Kidney capillary endothelial cell (primary cell): ENCODE measurements at regions not wholly inside any gene's neighbourhood (a gene's known extent, or its start where the extent isn't known, plus 50 kb on each side); places are given as distances from the start of the nearest gene placed in this dataset.
A peak's percentile ranks its signal among the peaks of the same experiment; 100 is the strongest.
"Not testable (repeated sequence)": the region's sequence is repeated elsewhere in the genome, so short reads cannot be mapped to it uniquely, and the experiment has no call there.

ENCODE experiments used
- DNase-seq: peaks from one replicate; pipeline ENCODE4 v3.0.0-alpha.2; 2018; ENCODE audit warnings: low spot score

GRCh38 chr6:154598399-154598798, 87.9 kb upstream of the CNKSR3 start:
- DNase-seq: no peak

- no peak for DNase-seq
Measured at GRCh38 chr6:154602296-154602695, 91.8 kb upstream of the CNKSR3 start.

GRCh38 chr6:154602708-154603107, 92.2 kb upstream of the CNKSR3 start:
- DNase-seq: no peak

GRCh38 chr6:154604119-154604518, 93.6 kb upstream of the CNKSR3 start:
- DNase-seq: no peak

- DNase-seq: peak; percentile 10
Measured at GRCh38 chr6:154605178-154605881, 94.8 kb upstream of the CNKSR3 start.

GRCh38 chr6:154605882-154606370, 95.4 kb upstream of the CNKSR3 start:
- DNase-seq: no peak

GRCh38 chr6:154606457-154606856, 96.0 kb upstream of the CNKSR3 start:
- no peak for DNase-seq

- no peak for DNase-seq
Measured at GRCh38 chr6:154606860-154607259, 96.4 kb upstream of the CNKSR3 start.

GRCh38 chr6:154611241-154611640, 100.8 kb upstream of the CNKSR3 start:
- DNase-seq: no peak

GRCh38 chr6:154611847-154612246, 101.4 kb upstream of the CNKSR3 start:
- DNase-seq: no peak

- DNase-seq: peak; percentile 45
Measured at GRCh38 chr6:154613137-154613676, 102.7 kb upstream of the CNKSR3 start.

GRCh38 chr6:154614101-154614500, 103.6 kb upstream of the CNKSR3 start:
- DNase-seq: peak; percentile 64

GRCh38 chr6:154614641-154615040, 104.2 kb upstream of the CNKSR3 start:
- peak; percentile 15 for DNase-seq

- DNase-seq: peak; percentile 47
Measured at GRCh38 chr6:154615483-154616025, 105.1 kb upstream of the CNKSR3 start.

- DNase-seq: no peak
Measured at GRCh38 chr6:154617175-154617574, 106.7 kb upstream of the CNKSR3 start.

GRCh38 chr6:154619146-154619545, 108.7 kb upstream of the CNKSR3 start:
- DNase-seq: no peak

GRCh38 chr6:154621686-154622085, 111.2 kb upstream of the CNKSR3 start:
- no peak for DNase-seq

GRCh38 chr6:154622618-154623336, 110.4 kb upstream of the SCAF8 start:
- no peak for DNase-seq

GRCh38 chr6:154623391-154623790, 109.8 kb upstream of the SCAF8 start:
- DNase-seq: no peak

GRCh38 chr6:154624038-154624599, 109.1 kb upstream of the SCAF8 start:
- no peak for DNase-seq

GRCh38 chr6:154624727-154625126, 108.5 kb upstream of the SCAF8 start:
- not testable (repeated sequence) for DNase-seq

GRCh38 chr6:154625721-154626120, 107.5 kb upstream of the SCAF8 start:
- no peak for DNase-seq

- DNase-seq: no peak
Measured at GRCh38 chr6:154629127-154629526, 104.1 kb upstream of the SCAF8 start.
